HL-60 (cell line): ENCODE measurements at regions not wholly inside any gene's neighbourhood (a gene's known extent, or its start where the extent isn't known, plus 50 kb on each side); places are given as distances from the start of the nearest gene placed in this dataset.

Experiments
- CTCF ChIP-seq: IDR thresholded peaks from one replicate; pipeline ENCODE4 v1.5.1; 2011; ENCODE audit warnings: low read length, control low read depth, inconsistent platforms; ENCODE audit not compliant: insufficient read depth
- POLR2AphosphoS5 ChIP-seq: IDR thresholded peaks from 2 replicates; pipeline ENCODE4 v1.6.1; 2012; ENCODE audit warnings: low read depth
- REST ChIP-seq: IDR thresholded peaks from 2 replicates; pipeline ENCODE4 v1.6.1; 2012; ENCODE audit warnings: low read depth; ENCODE audit not compliant: insufficient replicate concordance

- TF ChIP-seq CTCF (no peak), REST (no peak), POLR2AphosphoS5 (no peak)
These were observed 334.7 kb downstream of the CYRIA start for GRCh38 chr2:16330982-16331381.
